ENCODE measurements at regions not wholly inside any gene's neighbourhood (a gene's known extent, or its start where the extent isn't known, plus 50 kb on each side); places are given as distances from the start of the nearest gene placed in this dataset.

- TF ChIP-seq POLR2A (IDR thresholded peaks at IDR 0.05), result no peak
- no peak for TF ChIP-seq CTCF (IDR thresholded peaks at IDR 0.05)
- TF ChIP-seq POLR2AphosphoS5 (IDR thresholded peaks at IDR 0.05), result no peak
- TF ChIP-seq EP300 (IDR thresholded peaks at IDR 0.05), result no peak
Measured at GRCh38 chr2:65630643-65631042, 198.2 kb upstream of the SPRED2 start.

Data from gastroesophageal sphincter (tissue), 3 donors.